ENCODE measurements at regions not wholly inside any gene's neighbourhood (a gene's known extent, or its start where the extent isn't known, plus 50 kb on each side); places are given as distances from the start of the nearest gene placed in this dataset.

GRCh38 chr12:115756804-115757203 lies 520.7 kb downstream of the MED13L start:
- TF ChIP-seq CTCF (IDR thresholded peaks at IDR 0.05) = no peak
- Histone ChIP-seq H3K4me3 (no peak overlapping the region), H3K27ac (no peak overlapping the region)
- no peak for DNase-seq (ENCODE audit: low spot score)

DNA sequence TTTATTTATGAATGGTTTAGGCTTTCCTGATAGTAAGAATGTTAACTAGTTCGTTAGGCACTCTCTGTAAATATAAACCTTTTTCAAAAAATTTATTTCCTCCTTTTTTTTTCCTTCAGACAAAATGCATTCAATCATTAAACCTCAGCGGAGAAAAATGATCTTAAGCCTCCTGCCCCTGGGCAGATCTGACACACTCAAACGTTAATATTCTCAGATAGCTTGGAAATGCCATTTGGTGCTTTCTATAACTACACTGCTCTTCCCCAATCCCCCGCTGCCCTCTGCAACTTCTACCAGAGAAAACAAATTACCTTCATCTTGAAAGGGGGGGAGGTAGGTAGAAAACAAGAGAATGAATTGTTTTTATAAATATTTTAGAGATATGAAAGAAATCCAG lies 521.2 kb downstream of the MED13L start:
- no peak for TF ChIP-seq CTCF (IDR thresholded peaks at IDR 0.05)
- H3K4me3 ChIP-seq = no peak overlapping the region
- no peak for DNase-seq (ENCODE audit: low spot score)
- H3K27ac ChIP-seq = no peak overlapping the region

GRCh38 chr12:115755725-115756085 lies 521.8 kb downstream of the MED13L start:
- TF ChIP-seq CTCF (IDR thresholded peaks at IDR 0.05) = no peak
- DNase-seq (ENCODE audit: low spot score) = no peak
- Histone ChIP-seq H3K4me3 (no peak overlapping the region), H3K27ac (no peak overlapping the region)

GRCh38 chr12:115755061-115755724 lies 522.3 kb downstream of the MED13L start:
- Histone ChIP-seq H3K4me3 (no peak overlapping the region), H3K27ac (no peak overlapping the region)
- no peak for TF ChIP-seq CTCF (IDR thresholded peaks at IDR 0.05)
- DNase-seq (ENCODE audit: low spot score) = no peak

- Histone ChIP-seq H3K4me3 (no peak overlapping the region), H3K27ac (no peak overlapping the region)
- peak; percentile 50 for TF ChIP-seq CTCF (IDR thresholded peaks at IDR 0.05)
- DNase-seq (ENCODE audit: low spot score) = no peak
Observed at GRCh38 chr12:115752913-115753726, 524.4 kb downstream of the MED13L start.

DNA sequence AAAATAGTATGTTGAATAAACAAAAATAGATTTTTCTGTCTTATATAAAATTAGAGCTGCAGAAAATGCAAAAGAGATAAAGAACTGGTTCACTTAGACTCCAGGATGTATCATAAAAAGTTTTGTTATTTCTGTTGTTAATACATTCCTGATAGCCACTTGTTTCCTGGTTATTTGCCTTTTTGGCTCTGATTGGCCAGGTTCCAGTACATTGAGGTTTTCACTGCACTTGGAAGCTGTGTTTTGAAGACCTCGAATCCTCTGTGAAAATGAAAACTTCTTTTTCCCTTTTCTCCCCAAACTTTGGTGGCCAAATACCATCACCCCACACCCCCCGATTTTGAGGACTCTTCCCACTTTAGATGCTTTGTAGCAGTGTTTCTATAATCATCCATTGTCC lies 525.3 kb downstream of the MED13L start:
- DNase-seq (ENCODE audit: low spot score) = no peak
- Histone ChIP-seq H3K27ac (no peak overlapping the region), H3K4me3 (no peak overlapping the region)
- TF ChIP-seq CTCF (IDR thresholded peaks at IDR 0.05) = no peak

DNA sequence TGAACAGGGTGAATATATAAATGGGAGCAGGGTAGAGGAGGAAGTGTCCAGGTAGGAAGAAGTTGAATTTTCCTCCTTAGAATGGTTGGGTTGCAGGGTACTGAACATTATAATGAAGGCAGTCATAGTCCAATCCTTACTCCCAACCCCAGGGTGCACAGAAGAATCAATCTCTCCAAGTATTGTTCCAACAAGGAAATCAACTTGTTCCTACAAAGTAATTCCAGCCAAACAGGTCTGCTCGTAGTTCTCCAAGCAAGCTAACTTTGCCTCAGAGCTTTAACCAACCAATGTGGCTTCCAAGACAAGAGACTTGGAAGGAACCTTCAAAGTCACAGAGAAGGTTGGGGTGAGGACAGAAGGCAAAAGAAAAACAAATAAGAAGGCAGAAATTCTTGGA lies 527.2 kb downstream of the MED13L start:
- no peak overlapping the region for H3K4me3 ChIP-seq
- TF ChIP-seq CTCF (IDR thresholded peaks at IDR 0.05) = no peak
- no peak for DNase-seq (ENCODE audit: low spot score)
- no peak overlapping the region for H3K27ac ChIP-seq

All from coronary artery (tissue), 2 donors.